Activated gamma-delta T cell treated with Interleukin-2 at 50 U/mL for 16 hours (primary cell): ENCODE measurements at regions not wholly inside any gene's neighbourhood (a gene's known extent, or its start where the extent isn't known, plus 50 kb on each side); places are given as distances from the start of the nearest gene placed in this dataset.

ENCODE experiments used
- DNase-seq: peaks from one replicate; pipeline ENCODE4 v3.0.0-alpha.2; 2020

DNA sequence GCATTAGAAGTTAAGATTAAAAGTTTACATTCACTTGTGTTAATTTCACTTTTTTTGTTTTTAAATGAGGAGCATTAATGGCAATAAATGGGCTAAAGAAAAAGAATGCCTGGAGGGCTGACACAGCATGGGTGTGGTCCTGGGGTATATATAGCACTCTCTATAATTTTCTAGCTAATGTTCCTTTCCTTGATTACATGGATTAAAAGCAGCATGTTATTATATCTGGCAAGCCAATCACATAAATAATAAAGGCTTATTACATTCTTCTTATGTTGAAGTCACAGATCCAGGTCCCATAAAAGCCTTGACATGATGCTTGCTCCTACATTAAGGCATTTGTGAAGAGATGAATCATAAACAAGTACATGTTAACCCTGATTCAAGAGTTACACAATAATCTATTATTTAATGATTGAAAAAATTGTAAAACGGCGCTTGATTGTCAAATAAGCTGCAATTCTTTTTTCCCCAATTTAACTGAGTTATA, 91.4 kb downstream of the LYPLAL1 start:
- no peak for DNase-seq

DNA sequence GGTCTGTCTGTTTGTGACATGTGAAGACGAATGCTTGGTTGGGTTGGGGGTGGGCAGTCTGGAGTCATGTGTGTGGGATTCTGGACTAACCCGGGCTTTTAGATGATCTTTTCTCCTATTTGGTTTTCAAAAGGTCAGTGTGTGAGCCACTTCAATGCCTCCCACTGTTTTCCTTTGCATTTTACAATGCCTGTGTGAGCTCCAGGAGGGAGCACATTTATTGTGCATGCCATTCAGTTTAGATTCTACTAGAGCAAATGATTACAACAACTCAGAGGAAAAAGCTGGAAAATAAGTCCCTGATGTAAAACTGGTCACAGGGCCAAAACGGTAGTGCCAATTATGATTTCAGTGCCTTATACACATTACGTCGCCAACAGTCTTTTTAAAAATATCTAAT, 90.9 kb downstream of the LYPLAL1 start:
- no peak for DNase-seq
